GM12875 (cell line): ENCODE measurements at regions not wholly inside any gene's neighbourhood (a gene's known extent, or its start where the extent isn't known, plus 50 kb on each side); places are given as distances from the start of the nearest gene placed in this dataset.
"Not testable (repeated sequence)": the region's sequence is repeated elsewhere in the genome, so short reads cannot be mapped to it uniquely, and the experiment has no call there.

Experiments
- H3K4me3 ChIP-seq: one replicate; pipeline ENCODE4 v1.5.1; 2011; ENCODE audit warnings: low read depth, low read length, control low read depth
- TF ChIP-seq, protein P1 (sequence below): IDR thresholded peaks from 2 replicates; pipeline ENCODE4 v1.5.1; 2011; ENCODE audit warnings: low read depth, mild to moderate bottlenecking, control low read depth, inconsistent platforms, low read length, moderate library complexity, borderline replicate concordance; ENCODE audit not compliant: insufficient read depth

DNA sequence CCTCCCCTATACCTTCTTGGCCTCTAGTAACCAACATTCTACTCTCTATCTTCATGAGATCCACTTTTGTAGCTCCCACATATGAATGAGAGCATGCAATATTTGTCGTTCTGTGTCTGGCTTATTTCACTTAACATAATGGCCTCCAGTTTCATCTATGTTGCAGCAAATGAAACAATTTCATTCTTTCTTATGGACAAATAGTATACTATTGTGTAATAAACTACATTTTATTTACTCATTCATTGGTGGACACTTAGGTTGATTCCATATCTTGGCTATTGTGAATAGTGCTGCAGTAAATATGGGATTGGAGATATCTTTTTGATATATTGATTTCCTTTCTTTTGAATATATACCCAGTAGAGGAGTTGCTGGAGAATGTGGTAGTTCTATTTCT is 151.1 kb downstream of the JRKL start:
- H3K4me3 ChIP-seq: no peak overlapping the region
- TF ChIP-seq, protein P1, sequence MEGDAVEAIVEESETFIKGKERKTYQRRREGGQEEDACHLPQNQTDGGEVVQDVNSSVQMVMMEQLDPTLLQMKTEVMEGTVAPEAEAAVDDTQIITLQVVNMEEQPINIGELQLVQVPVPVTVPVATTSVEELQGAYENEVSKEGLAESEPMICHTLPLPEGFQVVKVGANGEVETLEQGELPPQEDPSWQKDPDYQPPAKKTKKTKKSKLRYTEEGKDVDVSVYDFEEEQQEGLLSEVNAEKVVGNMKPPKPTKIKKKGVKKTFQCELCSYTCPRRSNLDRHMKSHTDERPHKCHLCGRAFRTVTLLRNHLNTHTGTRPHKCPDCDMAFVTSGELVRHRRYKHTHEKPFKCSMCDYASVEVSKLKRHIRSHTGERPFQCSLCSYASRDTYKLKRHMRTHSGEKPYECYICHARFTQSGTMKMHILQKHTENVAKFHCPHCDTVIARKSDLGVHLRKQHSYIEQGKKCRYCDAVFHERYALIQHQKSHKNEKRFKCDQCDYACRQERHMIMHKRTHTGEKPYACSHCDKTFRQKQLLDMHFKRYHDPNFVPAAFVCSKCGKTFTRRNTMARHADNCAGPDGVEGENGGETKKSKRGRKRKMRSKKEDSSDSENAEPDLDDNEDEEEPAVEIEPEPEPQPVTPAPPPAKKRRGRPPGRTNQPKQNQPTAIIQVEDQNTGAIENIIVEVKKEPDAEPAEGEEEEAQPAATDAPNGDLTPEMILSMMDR: no peak

DNA sequence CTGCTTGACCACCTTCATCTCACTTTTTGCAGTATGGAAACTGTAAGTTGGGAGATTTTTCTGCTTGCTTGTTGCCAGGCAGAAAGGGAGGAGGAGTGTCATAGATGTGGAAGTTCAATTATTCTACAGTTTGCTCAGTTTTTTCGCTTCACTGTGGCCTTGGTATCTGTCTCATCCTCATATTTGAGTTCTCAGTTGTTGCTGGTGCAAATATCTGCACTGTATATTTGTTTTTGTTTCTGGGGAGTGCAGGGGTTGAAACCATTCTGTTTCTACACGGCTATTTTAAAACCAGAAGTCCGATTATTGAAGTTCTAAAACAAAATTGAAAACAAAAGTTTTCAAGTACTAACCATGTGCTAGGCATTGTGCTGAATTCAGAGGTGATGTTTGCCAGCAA is 153.4 kb downstream of the JRKL start:
- no peak overlapping the region for H3K4me3 ChIP-seq
- TF ChIP-seq, protein P1: no peak

DNA sequence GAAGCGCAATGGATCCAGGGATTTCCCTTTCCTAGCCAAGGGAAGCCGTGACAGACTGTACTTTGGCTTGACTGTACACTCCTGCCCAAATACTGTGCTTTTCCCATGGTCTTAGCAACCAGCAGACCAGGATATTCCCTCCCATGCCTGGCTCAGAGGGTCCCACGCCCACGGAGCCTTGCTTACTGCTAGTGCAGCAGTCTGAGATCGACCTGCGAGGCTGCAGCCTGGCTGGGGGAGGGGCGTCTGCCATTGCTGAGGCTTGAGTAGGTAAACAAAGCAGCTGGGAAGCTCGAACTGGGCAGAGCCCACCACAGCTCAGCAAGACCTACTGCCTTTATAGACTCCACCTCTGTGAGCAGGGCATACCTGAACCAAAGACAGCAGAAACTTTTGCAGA is 155.4 kb downstream of the JRKL start:
- not testable (repeated sequence) for H3K4me3 ChIP-seq

DNA sequence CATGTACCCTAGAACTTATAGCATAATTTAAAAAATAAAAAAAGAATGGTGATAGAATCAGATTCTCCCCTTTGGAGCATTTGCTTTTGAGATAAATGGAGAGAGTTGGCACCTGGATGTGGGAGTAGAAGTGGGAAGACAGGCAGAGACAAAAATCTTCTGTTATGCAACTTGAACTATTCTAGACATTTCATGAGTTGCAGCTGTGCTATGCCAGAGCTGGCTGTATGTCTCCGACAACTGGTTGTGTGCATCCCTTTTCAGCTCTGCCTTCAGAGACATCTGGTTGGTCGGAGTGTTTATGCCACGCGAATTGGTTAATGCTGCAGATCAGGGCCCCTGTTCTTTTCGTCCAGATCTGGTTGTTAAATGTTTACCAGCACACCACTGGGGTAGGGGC is 161.3 kb downstream of the JRKL start:
- no peak overlapping the region for H3K4me3 ChIP-seq
- TF ChIP-seq, protein P1: no peak

DNA sequence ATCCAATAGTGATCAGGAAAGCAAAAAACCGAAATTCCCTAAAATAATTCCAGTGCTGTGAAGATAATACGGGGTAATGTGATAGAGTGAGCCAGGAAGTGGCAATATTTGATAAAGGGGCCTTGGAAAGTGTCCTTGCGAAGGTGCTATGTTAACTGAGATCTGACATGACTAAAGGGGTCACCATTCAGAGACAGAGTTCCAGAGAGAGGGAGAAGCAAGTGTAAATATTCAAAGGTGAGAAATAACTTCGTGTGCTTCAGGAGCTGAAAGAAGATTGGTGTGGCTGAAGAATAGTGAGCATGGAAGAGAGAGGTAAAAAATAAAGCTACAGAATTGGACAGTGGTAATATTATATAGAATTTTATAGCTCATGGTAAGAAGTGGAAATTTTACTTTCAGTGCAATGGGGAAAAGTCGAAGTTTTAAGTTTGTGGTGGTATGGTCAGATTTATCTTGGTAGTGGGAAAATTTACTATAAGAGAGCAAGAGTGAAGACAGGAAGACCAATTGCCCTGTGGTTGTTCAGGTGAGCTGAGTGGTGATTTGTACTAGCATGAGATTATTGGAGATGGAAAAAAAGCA is 164.5 kb downstream of the JRKL start:
- no peak overlapping the region for H3K4me3 ChIP-seq
- TF ChIP-seq, protein P1: no peak

DNA sequence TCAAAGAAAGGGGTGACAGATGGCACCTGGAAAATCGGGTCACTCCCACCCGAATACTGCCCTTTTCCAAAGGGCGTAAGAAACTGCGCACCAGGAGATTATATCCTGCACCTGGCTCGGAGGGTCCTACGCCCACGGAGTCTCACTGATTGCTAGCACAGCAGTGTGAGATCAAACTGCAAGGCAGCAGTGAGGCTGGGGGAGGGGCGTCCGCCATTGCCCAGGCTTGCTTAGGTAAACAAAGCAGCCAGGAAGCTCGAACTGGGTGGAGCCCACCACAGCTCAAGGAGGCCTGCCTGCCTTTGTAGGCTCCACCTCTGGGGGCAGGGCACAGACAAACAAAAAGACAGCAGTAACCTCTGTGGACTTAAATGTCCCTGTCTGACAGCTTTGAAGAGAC is 166.0 kb downstream of the JRKL start:
- H3K4me3 ChIP-seq: not testable (repeated sequence)

DNA sequence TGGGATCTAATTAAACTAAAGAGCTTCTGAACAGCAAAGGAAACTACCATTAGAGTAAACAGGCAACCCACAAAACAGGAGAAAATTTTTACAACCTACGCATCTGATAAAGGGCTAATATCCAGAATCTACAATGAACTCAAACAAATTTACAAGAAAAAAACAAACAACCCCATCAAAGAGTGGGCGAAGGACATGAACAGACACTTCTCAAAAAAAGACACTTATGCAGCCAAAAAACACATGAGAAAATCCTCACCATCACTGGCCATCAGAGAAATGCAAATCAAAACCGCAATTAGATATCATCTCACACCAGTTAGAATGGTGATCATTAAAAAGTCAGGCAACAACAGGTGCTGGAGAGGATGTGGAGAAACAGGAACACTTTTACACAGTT is 170.9 kb downstream of the JRKL start:
- not testable (repeated sequence) for H3K4me3 ChIP-seq

DNA sequence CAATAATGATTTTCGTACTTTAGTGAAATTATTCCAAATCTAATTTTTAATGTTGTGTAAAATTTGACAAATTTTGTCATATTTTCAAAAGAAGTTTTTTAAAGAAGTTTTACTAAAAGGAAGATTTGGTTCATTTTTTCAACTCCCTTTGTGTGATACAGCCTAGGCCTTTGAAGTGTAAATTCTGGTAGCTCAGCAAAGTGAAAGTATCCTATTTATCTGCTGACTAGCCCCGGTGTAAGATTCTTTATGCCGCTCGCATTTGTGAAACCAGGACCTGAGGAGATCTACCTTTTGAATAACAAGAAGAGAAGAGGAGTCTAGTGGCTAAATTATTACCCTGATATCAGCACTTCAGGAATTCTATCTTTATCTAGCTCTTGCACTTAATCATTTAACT is 177.4 kb downstream of the JRKL start:
- no peak overlapping the region for H3K4me3 ChIP-seq

DNA sequence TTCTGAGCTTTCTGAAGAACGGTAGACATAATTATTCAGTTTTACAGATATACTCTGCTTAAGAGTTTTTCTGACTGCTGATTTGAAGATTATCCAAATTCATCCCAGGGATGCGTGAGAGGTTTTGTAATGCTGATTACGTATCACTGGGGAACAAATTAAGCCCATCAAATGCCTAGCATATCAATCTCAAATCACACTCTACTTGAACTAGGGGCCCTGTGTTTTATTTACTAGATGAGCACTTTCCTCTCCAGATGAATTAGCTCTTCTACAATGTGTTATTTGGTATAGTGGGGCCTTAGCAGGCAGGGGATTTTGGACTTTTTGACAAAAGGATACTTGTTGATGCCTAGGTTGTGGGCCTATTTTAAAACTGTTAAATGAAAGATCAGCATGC is 177.9 kb downstream of the JRKL start:
- no peak overlapping the region for H3K4me3 ChIP-seq
- TF ChIP-seq, protein P1: no peak

More for the DNA sequence above, 177.4 kb downstream of the JRKL start:
- TF ChIP-seq, protein P1: no peak
